ENCODE measurements at regions not wholly inside any gene's neighbourhood (a gene's known extent, or its start where the extent isn't known, plus 50 kb on each side); places are given as distances from the start of the nearest gene placed in this dataset.

GRCh38 chr5:74139589-74139988 lies 500.9 kb downstream of the ENC1 start:
- no peak for TF ChIP-seq CTCF (conservative IDR thresholded peaks at IDR 0.05)
- H3K27ac Mint-ChIP-seq: no peak overlapping the region
- no peaks in the 10 kb centered on the region for H3K36me3 Mint-ChIP-seq
- H3K4me3 Mint-ChIP-seq: no peak overlapping the region
- DNase-seq (ENCODE audit: extremely low spot score, unreplicated experiment): no peak
- no peaks in the 10 kb centered on the region for H3K4me1 Mint-ChIP-seq (ENCODE audit: unreplicated experiment)
- peaks cover 4% of the 10 kb centered on the region for H3K9me3 Mint-ChIP-seq
- no peaks in the 10 kb centered on the region for H3K27me3 Mint-ChIP-seq

GRCh38 chr5:74138721-74139120 lies 501.8 kb downstream of the ENC1 start:
- Mint-ChIP-seq H3K27ac (no peak overlapping the region), H3K4me3 (no peak overlapping the region), H3K4me1 (ENCODE audit: unreplicated experiment) (no peaks in the 10 kb centered on the region), H3K36me3 (no peaks in the 10 kb centered on the region), H3K9me3 (peaks cover 4% of the 10 kb centered on the region), H3K27me3 (no peaks in the 10 kb centered on the region)
- no peak for DNase-seq (ENCODE audit: extremely low spot score, unreplicated experiment)
- TF ChIP-seq CTCF (conservative IDR thresholded peaks at IDR 0.05): no peak

- TF ChIP-seq CTCF (conservative IDR thresholded peaks at IDR 0.05): no peak
- no peak overlapping the region for H3K4me3 Mint-ChIP-seq
- no peaks in the 10 kb centered on the region for H3K9me3 Mint-ChIP-seq
- H3K36me3 Mint-ChIP-seq: no peaks in the 10 kb centered on the region
- H3K27me3 Mint-ChIP-seq: no peaks in the 10 kb centered on the region
- H3K27ac Mint-ChIP-seq: no peak overlapping the region
- DNase-seq (ENCODE audit: extremely low spot score, unreplicated experiment): no peak
- H3K4me1 Mint-ChIP-seq (ENCODE audit: unreplicated experiment): no peaks in the 10 kb centered on the region
Observed at GRCh38 chr5:74136276-74136825, 504.2 kb downstream of the ENC1 start.

GRCh38 chr5:74135033-74135432 lies 505.5 kb downstream of the ENC1 start:
- H3K9me3 Mint-ChIP-seq: no peaks in the 10 kb centered on the region
- no peaks in the 10 kb centered on the region for H3K36me3 Mint-ChIP-seq
- no peak overlapping the region for H3K27ac Mint-ChIP-seq
- H3K4me3 Mint-ChIP-seq: no peak overlapping the region
- H3K27me3 Mint-ChIP-seq: no peaks in the 10 kb centered on the region
- no peak for DNase-seq (ENCODE audit: extremely low spot score, unreplicated experiment)
- no peak for TF ChIP-seq CTCF (conservative IDR thresholded peaks at IDR 0.05)
- peaks cover 13% of the 10 kb centered on the region for H3K4me1 Mint-ChIP-seq (ENCODE audit: unreplicated experiment)

GRCh38 chr5:74132485-74132884 lies 506.5 kb downstream of the ARHGEF28 start:
- no peaks in the 10 kb centered on the region for H3K27me3 Mint-ChIP-seq
- H3K4me1 Mint-ChIP-seq (ENCODE audit: unreplicated experiment): peaks cover 26% of the 10 kb centered on the region
- no peaks in the 10 kb centered on the region for H3K9me3 Mint-ChIP-seq
- no peak for TF ChIP-seq CTCF (conservative IDR thresholded peaks at IDR 0.05)
- DNase-seq (ENCODE audit: extremely low spot score, unreplicated experiment): no peak
- H3K27ac Mint-ChIP-seq: no peak overlapping the region
- no peaks in the 10 kb centered on the region for H3K36me3 Mint-ChIP-seq
- no peak overlapping the region for H3K4me3 Mint-ChIP-seq

GRCh38 chr5:74131250-74131649 lies 505.3 kb downstream of the ARHGEF28 start:
- Mint-ChIP-seq H3K27me3 (no peaks in the 10 kb centered on the region), H3K4me1 (ENCODE audit: unreplicated experiment) (peaks cover 37% of the 10 kb centered on the region), H3K9me3 (no peaks in the 10 kb centered on the region), H3K4me3 (no peak overlapping the region), H3K27ac (no peak overlapping the region), H3K36me3 (no peaks in the 10 kb centered on the region)
- no peak for TF ChIP-seq CTCF (conservative IDR thresholded peaks at IDR 0.05)
- DNase-seq (ENCODE audit: extremely low spot score, unreplicated experiment): no peak

All from type B pancreatic cell (in vitro differentiated cells).